ENCODE measurements at regions not wholly inside any gene's neighbourhood (a gene's known extent, or its start where the extent isn't known, plus 50 kb on each side); places are given as distances from the start of the nearest gene placed in this dataset.

DNA sequence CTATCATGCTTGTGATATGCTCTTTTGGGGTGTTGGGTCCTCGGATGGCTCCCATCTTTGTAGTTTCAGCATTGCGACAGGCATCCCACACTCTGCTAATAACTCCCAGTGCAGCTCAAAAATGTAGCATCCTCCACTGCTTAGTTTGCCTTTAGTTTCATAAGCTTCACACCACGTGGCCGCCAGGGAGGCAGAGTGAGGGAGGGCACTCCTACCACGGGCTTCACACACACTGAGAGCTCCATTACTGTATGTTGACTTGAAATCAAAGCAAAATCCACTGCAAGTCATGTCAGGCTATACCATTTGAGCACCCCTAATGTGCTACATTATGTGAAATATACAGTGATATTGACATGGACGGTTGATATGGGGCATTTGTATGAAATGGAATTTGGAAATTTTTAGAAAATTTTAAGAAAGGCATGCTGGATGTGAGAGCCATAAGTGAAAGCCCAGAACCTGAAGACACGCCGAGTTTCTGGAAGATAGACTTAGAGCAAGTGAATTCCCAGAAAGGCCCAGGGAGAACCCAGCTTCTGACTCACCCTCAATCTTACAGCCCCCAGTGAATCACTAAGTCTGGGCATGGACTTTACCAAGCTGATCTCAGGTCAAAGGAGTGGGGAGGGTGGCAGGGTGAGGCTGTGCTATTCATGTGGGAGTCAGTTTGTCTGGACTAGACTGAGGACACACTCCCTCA lies 94.1 kb downstream of the HSPH1 start:
- Histone ChIP-seq H3K27me3 (ENCODE audit: insufficient read depth, poor library complexity, severe bottlenecking) (peaks cover 3% of the 10 kb centered on the region), H3K27ac (replicated peaks) (no peak overlapping the region), H3K4me3 (replicated peaks; ENCODE audit: insufficient read depth, low read length) (no peak overlapping the region)
- TF ChIP-seq POLR2AphosphoS5 (IDR thresholded peaks at IDR 0.05; ENCODE audit: low read depth): no peak
- TF ChIP-seq SPI1 (IDR thresholded peaks at IDR 0.05; ENCODE audit: borderline replicate concordance, low read depth): no peak
- TF ChIP-seq, protein P1, sequence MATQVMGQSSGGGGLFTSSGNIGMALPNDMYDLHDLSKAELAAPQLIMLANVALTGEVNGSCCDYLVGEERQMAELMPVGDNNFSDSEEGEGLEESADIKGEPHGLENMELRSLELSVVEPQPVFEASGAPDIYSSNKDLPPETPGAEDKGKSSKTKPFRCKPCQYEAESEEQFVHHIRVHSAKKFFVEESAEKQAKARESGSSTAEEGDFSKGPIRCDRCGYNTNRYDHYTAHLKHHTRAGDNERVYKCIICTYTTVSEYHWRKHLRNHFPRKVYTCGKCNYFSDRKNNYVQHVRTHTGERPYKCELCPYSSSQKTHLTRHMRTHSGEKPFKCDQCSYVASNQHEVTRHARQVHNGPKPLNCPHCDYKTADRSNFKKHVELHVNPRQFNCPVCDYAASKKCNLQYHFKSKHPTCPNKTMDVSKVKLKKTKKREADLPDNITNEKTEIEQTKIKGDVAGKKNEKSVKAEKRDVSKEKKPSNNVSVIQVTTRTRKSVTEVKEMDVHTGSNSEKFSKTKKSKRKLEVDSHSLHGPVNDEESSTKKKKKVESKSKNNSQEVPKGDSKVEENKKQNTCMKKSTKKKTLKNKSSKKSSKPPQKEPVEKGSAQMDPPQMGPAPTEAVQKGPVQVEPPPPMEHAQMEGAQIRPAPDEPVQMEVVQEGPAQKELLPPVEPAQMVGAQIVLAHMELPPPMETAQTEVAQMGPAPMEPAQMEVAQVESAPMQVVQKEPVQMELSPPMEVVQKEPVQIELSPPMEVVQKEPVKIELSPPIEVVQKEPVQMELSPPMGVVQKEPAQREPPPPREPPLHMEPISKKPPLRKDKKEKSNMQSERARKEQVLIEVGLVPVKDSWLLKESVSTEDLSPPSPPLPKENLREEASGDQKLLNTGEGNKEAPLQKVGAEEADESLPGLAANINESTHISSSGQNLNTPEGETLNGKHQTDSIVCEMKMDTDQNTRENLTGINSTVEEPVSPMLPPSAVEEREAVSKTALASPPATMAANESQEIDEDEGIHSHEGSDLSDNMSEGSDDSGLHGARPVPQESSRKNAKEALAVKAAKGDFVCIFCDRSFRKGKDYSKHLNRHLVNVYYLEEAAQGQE (IDR thresholded peaks at IDR 0.05; ENCODE audit: insufficient replicate concordance, low read depth): no peak
- TF ChIP-seq GABPA (IDR thresholded peaks at IDR 0.05; ENCODE audit: low read depth): no peak
- no peak for DNase-seq (ENCODE audit: low read depth in 1 of 2, low spot score in 1 of 2)

DNA sequence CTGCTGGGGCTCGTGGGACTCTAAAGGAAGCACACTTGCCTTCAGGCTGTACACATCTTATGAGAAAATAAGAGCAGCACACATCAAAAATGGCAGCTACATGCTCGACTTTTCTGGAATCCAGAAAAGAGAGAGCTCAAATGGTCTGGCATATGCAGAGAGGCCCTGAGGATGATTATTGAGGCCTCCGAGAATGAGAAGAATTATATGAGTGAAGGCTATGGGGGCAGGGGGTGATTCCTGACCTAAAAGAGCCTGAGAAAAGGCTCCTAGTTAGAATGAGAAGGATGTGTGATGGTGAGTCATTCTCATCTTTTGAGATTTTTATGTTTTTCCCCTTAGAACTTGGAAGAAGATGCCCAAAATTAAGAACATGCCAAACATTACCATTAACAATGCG lies 97.1 kb downstream of the HSPH1 start:
- Histone ChIP-seq H3K4me3 (replicated peaks; ENCODE audit: insufficient read depth, low read length) (no peak overlapping the region), H3K27me3 (ENCODE audit: insufficient read depth, poor library complexity, severe bottlenecking) (peaks cover 8% of the 10 kb centered on the region), H3K27ac (replicated peaks) (no peak overlapping the region)
- TF ChIP-seq, protein P2, sequence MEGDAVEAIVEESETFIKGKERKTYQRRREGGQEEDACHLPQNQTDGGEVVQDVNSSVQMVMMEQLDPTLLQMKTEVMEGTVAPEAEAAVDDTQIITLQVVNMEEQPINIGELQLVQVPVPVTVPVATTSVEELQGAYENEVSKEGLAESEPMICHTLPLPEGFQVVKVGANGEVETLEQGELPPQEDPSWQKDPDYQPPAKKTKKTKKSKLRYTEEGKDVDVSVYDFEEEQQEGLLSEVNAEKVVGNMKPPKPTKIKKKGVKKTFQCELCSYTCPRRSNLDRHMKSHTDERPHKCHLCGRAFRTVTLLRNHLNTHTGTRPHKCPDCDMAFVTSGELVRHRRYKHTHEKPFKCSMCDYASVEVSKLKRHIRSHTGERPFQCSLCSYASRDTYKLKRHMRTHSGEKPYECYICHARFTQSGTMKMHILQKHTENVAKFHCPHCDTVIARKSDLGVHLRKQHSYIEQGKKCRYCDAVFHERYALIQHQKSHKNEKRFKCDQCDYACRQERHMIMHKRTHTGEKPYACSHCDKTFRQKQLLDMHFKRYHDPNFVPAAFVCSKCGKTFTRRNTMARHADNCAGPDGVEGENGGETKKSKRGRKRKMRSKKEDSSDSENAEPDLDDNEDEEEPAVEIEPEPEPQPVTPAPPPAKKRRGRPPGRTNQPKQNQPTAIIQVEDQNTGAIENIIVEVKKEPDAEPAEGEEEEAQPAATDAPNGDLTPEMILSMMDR (IDR thresholded peaks at IDR 0.05; ENCODE audit: insufficient read depth, low read length): no peak
- no peak for DNase-seq (ENCODE audit: low read depth in 1 of 2, low spot score in 1 of 2)

DNA sequence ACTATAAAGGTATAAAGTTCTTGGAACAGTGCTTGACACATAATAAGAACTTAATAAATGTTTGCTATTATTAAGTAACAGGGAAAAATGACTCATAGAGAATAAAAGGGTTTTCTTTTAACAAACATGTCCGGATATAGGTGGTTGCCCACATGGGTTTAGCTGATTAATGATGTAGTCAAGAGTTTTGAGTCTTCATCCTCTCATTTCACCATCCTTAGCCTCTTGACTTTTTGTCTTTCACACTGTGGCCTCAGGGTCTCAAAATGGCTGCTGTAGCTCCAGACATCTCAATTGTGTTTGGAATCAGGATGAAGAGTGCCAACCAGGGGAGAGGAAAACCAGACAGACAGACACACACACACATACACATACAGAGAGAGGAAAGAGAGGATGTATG lies 97.9 kb downstream of the HSPH1 start:
- Histone ChIP-seq H3K27me3 (ENCODE audit: insufficient read depth, poor library complexity, severe bottlenecking) (peaks cover 8% of the 10 kb centered on the region), H3K27ac (replicated peaks) (no peak overlapping the region), H3K4me3 (replicated peaks; ENCODE audit: insufficient read depth, low read length) (no peak overlapping the region)
- TF ChIP-seq, protein P2 (IDR thresholded peaks at IDR 0.05; ENCODE audit: insufficient read depth, low read length): no peak
- TF ChIP-seq GABPA (IDR thresholded peaks at IDR 0.05; ENCODE audit: low read depth) (no peak), SPI1 (IDR thresholded peaks at IDR 0.05; ENCODE audit: borderline replicate concordance, low read depth) (no peak), POLR2AphosphoS5 (IDR thresholded peaks at IDR 0.05; ENCODE audit: low read depth) (no peak)
- TF ChIP-seq, protein P1 (IDR thresholded peaks at IDR 0.05; ENCODE audit: insufficient replicate concordance, low read depth): no peak
- DNase-seq (ENCODE audit: low read depth in 1 of 2, low spot score in 1 of 2): no peak

DNA sequence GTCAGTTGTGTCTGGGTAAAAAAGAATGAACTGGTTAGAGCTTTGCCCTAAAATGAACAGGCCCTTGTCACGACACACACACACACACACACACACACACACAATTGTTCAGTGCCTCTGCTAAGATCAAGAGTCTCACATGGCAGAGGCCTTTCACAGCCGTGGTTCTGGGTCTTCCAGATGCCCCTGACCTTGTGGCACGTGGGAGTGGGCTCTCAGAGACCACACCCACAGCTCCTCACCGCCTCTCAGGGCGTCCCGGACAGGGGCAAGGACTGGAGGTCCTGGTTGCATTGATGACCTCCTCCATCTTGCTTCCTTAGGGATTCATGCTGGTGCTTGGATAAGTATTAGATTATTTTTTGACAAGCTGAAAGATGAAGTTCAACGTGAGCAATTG lies 101.0 kb downstream of the HSPH1 start:
- no peak for DNase-seq (ENCODE audit: low read depth in 1 of 2, low spot score in 1 of 2)
- Histone ChIP-seq H3K27me3 (ENCODE audit: insufficient read depth, poor library complexity, severe bottlenecking) (peaks cover 8% of the 10 kb centered on the region), H3K27ac (replicated peaks) (no peak overlapping the region), H3K4me3 (replicated peaks; ENCODE audit: insufficient read depth, low read length) (no peak overlapping the region)
- TF ChIP-seq, protein P1 (IDR thresholded peaks at IDR 0.05; ENCODE audit: insufficient replicate concordance, low read depth): no peak
- TF ChIP-seq SPI1 (IDR thresholded peaks at IDR 0.05; ENCODE audit: borderline replicate concordance, low read depth) (no peak), GABPA (IDR thresholded peaks at IDR 0.05; ENCODE audit: low read depth) (no peak), POLR2AphosphoS5 (IDR thresholded peaks at IDR 0.05; ENCODE audit: low read depth) (no peak)
- TF ChIP-seq, protein P2 (IDR thresholded peaks at IDR 0.05; ENCODE audit: insufficient read depth, low read length): no peak
